Mesenchymal stem cell (in vitro differentiated cells and primary cell): ENCODE measurements at regions not wholly inside any gene's neighbourhood (a gene's known extent, or its start where the extent isn't known, plus 50 kb on each side); places are given as distances from the start of the nearest gene placed in this dataset.
A peak's percentile ranks its signal among the peaks of the same experiment; 100 is the strongest.

Source experiments
- DNase-seq: peaks from one replicate; pipeline ENCODE4 v3.0.0-alpha.2; 2013
- H2AFZ ChIP-seq: one replicate; pipeline ENCODE4 v1.6.1; 2013; ENCODE audit warnings: low read depth, mild to moderate bottlenecking, control low read depth, inconsistent platforms, low read length, moderate library complexity
- H2AK5ac ChIP-seq: 2 replicates; pipeline ENCODE4 v1.6.1; 2013; ENCODE audit warnings: low read length, moderate library complexity, mild to moderate bottlenecking, inconsistent platforms; ENCODE audit not compliant: severe bottlenecking
- H2BK120ac ChIP-seq: one replicate; pipeline ENCODE4 v1.6.1; 2013; ENCODE audit warnings: low read depth, mild to moderate bottlenecking, inconsistent platforms, low read length, moderate library complexity
- H2BK12ac ChIP-seq, 2 experiments: one replicate each; pipeline ENCODE4 v1.6.1; 2013; ENCODE audit warnings: inconsistent platforms in 2 of 2, low read length in 2 of 2, mild to moderate bottlenecking in 2 of 2, moderate library complexity in 2 of 2, control low read depth in 1 of 2
- H2BK15ac ChIP-seq: one replicate; pipeline ENCODE4 v1.6.1; 2013; ENCODE audit warnings: mild to moderate bottlenecking, low read depth, inconsistent platforms; ENCODE audit not compliant: poor library complexity, severe bottlenecking
- H2BK5ac ChIP-seq: 2 replicates; pipeline ENCODE4 v1.6.1; 2013; ENCODE audit warnings: low read depth, mild to moderate bottlenecking, low read length, control low read depth, inconsistent platforms; ENCODE audit not compliant: poor library complexity, severe bottlenecking
- H3K14ac ChIP-seq, 2 experiments: one replicate each; pipeline ENCODE4 v1.6.1; 2013; ENCODE audit warnings: inconsistent platforms in 2 of 2, low read length in 2 of 2, control low read depth in 1 of 2, mild to moderate bottlenecking in 1 of 2, moderate library complexity in 1 of 2
- H3K18ac ChIP-seq, 2 experiments: one replicate each; pipeline ENCODE4 v1.6.1; 2013; ENCODE audit warnings: inconsistent platforms in 2 of 2, low read length in 2 of 2, control low read depth in 1 of 2, low read depth in 1 of 2, mild to moderate bottlenecking in 1 of 2
- H3K23ac ChIP-seq, 2 experiments: one replicate each; pipeline ENCODE4 v1.6.1; 2013; ENCODE audit warnings: inconsistent platforms in 2 of 2, low read length in 2 of 2, mild to moderate bottlenecking in 2 of 2, moderate library complexity in 2 of 2, control low read depth in 1 of 2
- H3K27ac ChIP-seq: 2 replicates; pipeline ENCODE4 v1.5.1; 2013; ENCODE audit warnings: mild to moderate bottlenecking, moderate library complexity, low read length, control low read depth, inconsistent platforms; ENCODE audit not compliant: poor library complexity, severe bottlenecking
- H3K27me3 ChIP-seq, 2 experiments: 2 replicates each; pipeline versions ENCODE4 v1.6.1 to v1.7.0; 2013; ENCODE audit warnings: low read length in 2 of 2, mild to moderate bottlenecking in 2 of 2, moderate library complexity in 2 of 2, control low read depth in 1 of 2, inconsistent platforms in 1 of 2; ENCODE audit not compliant: control insufficient read depth in 1 of 2, insufficient read depth in 1 of 2
- H3K36me3 ChIP-seq, 2 experiments: 2 replicates each; pipeline versions ENCODE4 v1.6.1 to v1.7.0; 2013; ENCODE audit warnings: low read length in 2 of 2, control low read depth in 1 of 2, inconsistent platforms in 1 of 2, low read depth in 1 of 2, mild to moderate bottlenecking in 1 of 2; ENCODE audit not compliant: insufficient read depth in 2 of 2, control insufficient read depth in 1 of 2
- H3K4ac ChIP-seq, 2 experiments: one replicate each; pipeline ENCODE4 v1.6.1; 2013; ENCODE audit warnings: inconsistent platforms in 2 of 2, low read length in 2 of 2, mild to moderate bottlenecking in 2 of 2, moderate library complexity in 2 of 2, control low read depth in 1 of 2, low read depth in 1 of 2
- H3K4me1 ChIP-seq: 2 replicates; pipeline ENCODE4 v1.6.1; 2013; ENCODE audit warnings: low read depth, low read length, control low read depth; ENCODE audit not compliant: control insufficient read depth, insufficient read depth
- H3K4me2 ChIP-seq: 2 replicates; pipeline ENCODE4 v1.6.1; 2013; ENCODE audit warnings: low read length, mild to moderate bottlenecking, inconsistent platforms; ENCODE audit not compliant: poor library complexity, severe bottlenecking
- H3K4me3 ChIP-seq, 2 experiments: 2 replicates each; pipeline versions ENCODE4 v1.5.1 to v1.7.0; 2013; ENCODE audit warnings: low read length in 2 of 2, mild to moderate bottlenecking in 2 of 2, control low read depth in 1 of 2, low read depth in 1 of 2; ENCODE audit not compliant: insufficient read depth in 1 of 2
- H3K79me1 ChIP-seq: replicated peaks from 2 replicates; pipeline ENCODE4 v1.6.1; 2013; ENCODE audit warnings: mild to moderate bottlenecking, control low read depth, low read length, inconsistent platforms; ENCODE audit not compliant: poor library complexity, severe bottlenecking
- H3K9ac ChIP-seq: 2 replicates; pipeline ENCODE4 v1.7.0; 2013; ENCODE audit warnings: mild to moderate bottlenecking, low read length, moderate library complexity
- H3K9me3 ChIP-seq: 2 replicates; pipeline ENCODE4 v1.7.0; 2013; ENCODE audit warnings: mild to moderate bottlenecking, low read length; ENCODE audit not compliant: control insufficient read depth
- H4K8ac ChIP-seq: one replicate; pipeline ENCODE4 v1.6.1; 2013; ENCODE audit warnings: inconsistent platforms, mild to moderate bottlenecking, low read length, moderate library complexity
- H4K91ac ChIP-seq: one replicate; pipeline ENCODE4 v1.6.1; 2013; ENCODE audit warnings: mild to moderate bottlenecking, low read length, inconsistent platforms
- WGBS: methylation state at CpG from one replicate; pipeline ENCODE4 v1.1.7; 2013; ENCODE audit warnings: mixed read lengths; 5-methylcytosine and 5-hydroxymethylcytosine counted together

- no peak overlapping the region for H2AFZ ChIP-seq
- WGBS, result 70% methylated on average over 2 of the region's 2 CpGs
- H3K9me3 ChIP-seq, result no peaks in the 10 kb centered on the region
Observed at GRCh38 chr7:106196460-106197021, 84.4 kb upstream of the SYPL1 start.

DNA sequence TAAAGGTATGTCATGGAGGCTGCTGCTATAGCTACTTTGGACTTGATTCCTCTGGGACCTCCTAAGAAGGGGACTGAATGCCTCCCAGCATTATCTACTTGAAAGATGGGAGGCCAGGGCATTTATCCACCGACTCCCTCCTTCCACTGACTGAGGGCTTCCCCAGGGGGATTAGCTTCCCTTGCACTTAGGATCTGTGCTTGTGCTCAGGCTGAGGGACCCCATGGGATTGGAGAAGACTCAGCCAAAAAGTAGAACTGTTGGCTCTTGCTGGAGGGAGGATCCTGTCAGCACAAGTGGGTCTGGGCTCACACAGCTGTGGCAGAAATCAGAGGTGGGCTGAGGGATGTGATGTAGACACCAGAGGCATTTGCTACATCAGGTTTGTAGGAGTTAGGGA is 81.5 kb upstream of the SYPL1 start:
- Histone ChIP-seq H3K9ac (no peak overlapping the region), H4K8ac (no peak overlapping the region), H2BK5ac (no peak overlapping the region), H3K9me3 (no peaks in the 10 kb centered on the region), H2AK5ac (no peak overlapping the region), H3K4ac (no peak overlapping the region), H3K27me3 (no peaks in the 10 kb centered on the region), H4K91ac (no peak overlapping the region), H2BK12ac (no peak overlapping the region), H3K23ac (no peak overlapping the region), H3K18ac (no peak overlapping the region), H2BK15ac (no peak overlapping the region), H3K4me1 (no peaks in the 10 kb centered on the region), H2BK120ac (no peak overlapping the region), H3K14ac (no peak overlapping the region), H3K27ac (no peak overlapping the region), H3K36me3 (no peaks in the 10 kb centered on the region), H3K4me3 (no peak overlapping the region), H2AFZ (no peak overlapping the region), H3K4me2 (no peak overlapping the region), H3K79me1 (no peaks in the 10 kb centered on the region)
- no peak for DNase-seq
- WGBS, result 85% methylated on average over 1 of the region's 1 CpG

More at GRCh38 chr7:106196460-106197021, 84.4 kb upstream of the SYPL1 start:
- Histone ChIP-seq H3K36me3 (no peaks in the 10 kb centered on the region), H3K4ac (no peak overlapping the region), H3K27ac (no peak overlapping the region), H3K4me1 (no peaks in the 10 kb centered on the region), H2BK12ac (no peak overlapping the region), H3K18ac (no peak overlapping the region), H2BK5ac (no peak overlapping the region), H3K79me1 (no peaks in the 10 kb centered on the region), H2AK5ac (no peak overlapping the region), H3K14ac (no peak overlapping the region), H3K4me3 (no peak overlapping the region), H2BK15ac (no peak overlapping the region), H3K9ac (no peak overlapping the region), H3K23ac (no peak overlapping the region), H4K91ac (no peak overlapping the region), H2BK120ac (no peak overlapping the region), H4K8ac (no peak overlapping the region), H3K27me3 (no peaks in the 10 kb centered on the region), H3K4me2 (no peak overlapping the region)
- DNase-seq, result peak; percentile 26

GRCh38 chr7:106190589-106191330 is 78.6 kb upstream of the SYPL1 start:
- H3K27ac ChIP-seq, result no peak overlapping the region
- no peak overlapping the region for H3K9ac ChIP-seq
- H3K27me3 ChIP-seq, result no peaks in the 10 kb centered on the region
- no peak overlapping the region for H3K14ac ChIP-seq
- no peak overlapping the region for H4K8ac ChIP-seq
- H3K79me1 ChIP-seq, result no peaks in the 10 kb centered on the region
- WGBS, result 78% methylated on average over 9 of the region's 10 CpGs
- H2BK120ac ChIP-seq, result no peak overlapping the region
- H2AFZ ChIP-seq, result no peak overlapping the region
- DNase-seq, result no peak
- H3K4ac ChIP-seq, result no peak overlapping the region
- no peak overlapping the region for H3K4me2 ChIP-seq
- H2BK15ac ChIP-seq, result no peak overlapping the region
- H4K91ac ChIP-seq, result no peak overlapping the region
- H3K4me1 ChIP-seq, result no peaks in the 10 kb centered on the region
- no peak overlapping the region for H3K23ac ChIP-seq
- no peak overlapping the region for H3K18ac ChIP-seq
- no peak overlapping the region for H3K4me3 ChIP-seq
- H2AK5ac ChIP-seq, result no peak overlapping the region
- no peak overlapping the region for H2BK12ac ChIP-seq
- no peak overlapping the region for H2BK5ac ChIP-seq
- H3K36me3 ChIP-seq, result no peaks in the 10 kb centered on the region
- H3K9me3 ChIP-seq, result no peaks in the 10 kb centered on the region

DNA sequence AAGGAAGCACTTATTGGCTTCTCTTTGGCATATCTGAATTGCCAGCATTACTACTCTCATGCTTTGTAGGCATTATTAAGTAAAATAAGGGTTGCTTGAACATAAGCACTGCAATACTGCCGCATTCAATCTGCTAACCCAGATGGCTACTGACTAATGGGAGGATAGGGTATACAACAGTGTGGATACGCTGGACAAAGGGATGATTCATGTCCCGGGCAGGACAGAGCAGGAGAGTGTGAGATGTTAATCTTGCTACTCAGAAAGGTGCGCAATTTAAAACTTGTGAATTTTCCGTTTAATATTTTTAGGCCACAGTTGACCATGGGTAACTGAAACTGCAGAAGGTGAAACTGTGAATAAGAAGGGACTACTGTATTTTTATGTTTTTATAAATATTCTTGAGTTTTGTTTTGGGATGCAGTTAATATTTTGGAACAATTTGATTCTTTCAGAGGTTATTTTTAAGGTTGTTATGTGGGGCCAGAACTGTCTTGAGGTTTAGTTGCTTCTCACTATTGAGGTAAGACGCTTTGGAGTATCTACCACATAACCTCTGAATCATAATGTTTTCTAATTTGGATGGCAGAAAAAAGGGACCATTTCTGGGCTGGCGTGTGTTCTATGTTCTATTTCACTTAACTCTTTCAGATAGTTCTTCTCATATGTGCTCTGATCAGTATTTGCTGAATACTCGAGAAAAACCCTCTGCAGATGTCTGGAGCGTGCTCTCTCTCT is 75.7 kb upstream of the SYPL1 start:
- no peaks in the 10 kb centered on the region for H3K36me3 ChIP-seq
- no peak overlapping the region for H4K91ac ChIP-seq
- H3K23ac ChIP-seq, result no peak overlapping the region
- H2AK5ac ChIP-seq, result no peak overlapping the region
- no peak overlapping the region for H2BK5ac ChIP-seq
- H3K4me3 ChIP-seq, result no peak overlapping the region
- no peak overlapping the region for H2BK12ac ChIP-seq
- H3K18ac ChIP-seq, result no peak overlapping the region
- H3K4me1 ChIP-seq, result no peaks in the 10 kb centered on the region
- no peaks in the 10 kb centered on the region for H3K9me3 ChIP-seq
- no peak overlapping the region for H3K27ac ChIP-seq
- H3K4me2 ChIP-seq, result no peak overlapping the region
- H3K27me3 ChIP-seq, result no peaks in the 10 kb centered on the region
- WGBS, result 82% methylated on average over 8 of the region's 9 CpGs
- no peak overlapping the region for H2BK15ac ChIP-seq
- H3K4ac ChIP-seq, result no peak overlapping the region
- H2AFZ ChIP-seq, result no peak overlapping the region
- DNase-seq, result no peak
- no peak overlapping the region for H3K14ac ChIP-seq
- no peak overlapping the region for H4K8ac ChIP-seq
- H2BK120ac ChIP-seq, result no peak overlapping the region
- H3K79me1 ChIP-seq, result no peaks in the 10 kb centered on the region
- no peak overlapping the region for H3K9ac ChIP-seq
